Fibroblast of peridontal ligament (primary cell): ENCODE measurements at regions not wholly inside any gene's neighbourhood (a gene's known extent, or its start where the extent isn't known, plus 50 kb on each side); places are given as distances from the start of the nearest gene placed in this dataset.

ENCODE experiments used
- DNase-seq: peaks from one replicate; pipeline ENCODE4 v3.0.0-alpha.2; 2010; ENCODE audit errors: extremely low read depth

DNA sequence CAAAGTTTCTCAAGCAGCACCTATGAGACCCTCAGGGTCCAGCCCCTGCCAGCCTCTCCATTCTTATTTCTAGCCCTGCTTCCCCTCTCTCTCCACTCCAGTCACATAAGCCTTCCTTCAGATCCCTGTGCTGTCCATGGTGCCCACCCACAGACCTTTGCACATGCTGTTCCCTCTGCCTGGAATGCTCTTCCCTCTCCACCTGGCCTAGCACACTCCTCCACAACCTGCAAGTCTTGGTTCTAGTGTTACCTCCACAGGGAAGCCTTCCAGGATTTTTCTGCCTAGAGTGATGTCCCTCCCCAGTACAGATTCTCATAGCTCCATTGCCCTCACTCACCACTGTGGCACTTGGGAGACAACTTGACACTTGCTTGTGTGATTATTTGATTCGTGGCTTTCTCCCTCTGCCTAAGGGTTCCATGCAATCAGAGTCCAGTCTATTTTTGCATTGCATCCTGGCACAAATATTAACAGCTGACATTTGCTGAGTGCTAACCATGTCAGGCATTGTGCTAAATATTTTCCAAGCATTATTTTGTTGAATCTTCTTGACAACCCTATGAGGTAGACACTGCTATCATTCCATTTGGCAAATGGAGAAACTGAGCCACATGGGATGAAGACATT, 127.3 kb downstream of the SYF2 start:
- no peak for DNase-seq

DNA sequence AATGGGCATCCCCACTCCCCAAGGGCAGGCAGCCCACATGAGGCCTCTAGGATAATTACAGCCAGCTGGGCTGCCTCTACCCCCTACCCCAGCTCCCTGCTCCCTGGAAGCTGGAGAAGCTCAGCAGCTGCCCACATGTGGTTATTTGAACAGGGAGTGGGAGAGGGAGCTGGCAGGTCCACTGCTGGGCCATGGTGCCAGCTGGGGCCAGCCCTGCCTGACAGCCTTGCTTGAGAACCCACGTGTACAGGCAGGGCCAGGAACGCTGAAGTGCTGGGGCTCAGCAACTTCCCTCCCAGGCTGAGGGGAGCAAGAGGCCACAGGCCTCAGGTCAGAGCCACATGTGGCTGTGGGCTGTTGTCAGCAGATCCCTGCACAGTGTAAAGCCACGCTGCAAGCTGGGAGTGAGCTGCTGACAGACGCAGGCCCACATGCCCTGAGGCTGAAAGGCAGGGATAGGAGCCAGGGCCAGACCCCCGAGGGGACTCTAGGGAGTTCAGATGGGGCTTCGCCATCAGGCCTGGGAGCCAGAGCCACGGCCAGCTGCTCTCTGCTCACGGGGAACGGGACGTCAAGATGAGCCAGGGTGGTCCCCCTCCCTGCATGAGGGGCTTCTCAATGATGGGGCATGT, 129.0 kb downstream of the SYF2 start:
- no peak for DNase-seq

DNA sequence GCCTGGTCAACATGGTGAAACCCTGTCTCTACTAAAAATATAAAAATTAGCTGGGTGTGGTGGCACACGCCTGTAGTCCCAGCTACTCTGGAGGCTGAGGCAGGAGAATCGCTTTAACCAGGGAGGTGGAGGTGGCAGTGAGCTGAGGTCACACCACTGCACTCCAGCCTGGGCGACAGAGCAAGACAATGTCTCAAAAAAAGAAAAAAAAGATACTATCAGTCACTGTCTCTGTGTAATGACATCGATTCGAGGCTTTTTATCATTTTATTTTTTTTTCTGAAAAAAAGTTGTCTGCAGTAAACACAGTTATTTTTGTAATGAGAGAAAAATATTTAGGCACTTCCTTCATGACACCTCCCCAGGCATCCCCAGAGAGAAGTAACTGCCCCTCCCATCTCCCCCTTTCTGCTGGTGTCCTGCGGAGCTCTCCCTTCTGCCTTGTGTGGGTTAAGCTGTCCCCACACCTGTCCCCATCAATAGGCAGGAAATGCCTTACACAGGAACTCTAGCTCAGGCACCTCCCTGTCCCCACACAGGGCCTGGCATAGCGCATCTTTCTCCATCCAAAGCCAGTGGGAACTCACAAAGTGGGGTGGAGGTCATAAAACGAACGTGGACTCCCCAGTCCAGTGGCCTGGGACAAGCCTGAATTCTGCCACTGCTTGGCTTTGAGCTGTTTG, 132.0 kb downstream of the SYF2 start:
- DNase-seq: no peak

DNA sequence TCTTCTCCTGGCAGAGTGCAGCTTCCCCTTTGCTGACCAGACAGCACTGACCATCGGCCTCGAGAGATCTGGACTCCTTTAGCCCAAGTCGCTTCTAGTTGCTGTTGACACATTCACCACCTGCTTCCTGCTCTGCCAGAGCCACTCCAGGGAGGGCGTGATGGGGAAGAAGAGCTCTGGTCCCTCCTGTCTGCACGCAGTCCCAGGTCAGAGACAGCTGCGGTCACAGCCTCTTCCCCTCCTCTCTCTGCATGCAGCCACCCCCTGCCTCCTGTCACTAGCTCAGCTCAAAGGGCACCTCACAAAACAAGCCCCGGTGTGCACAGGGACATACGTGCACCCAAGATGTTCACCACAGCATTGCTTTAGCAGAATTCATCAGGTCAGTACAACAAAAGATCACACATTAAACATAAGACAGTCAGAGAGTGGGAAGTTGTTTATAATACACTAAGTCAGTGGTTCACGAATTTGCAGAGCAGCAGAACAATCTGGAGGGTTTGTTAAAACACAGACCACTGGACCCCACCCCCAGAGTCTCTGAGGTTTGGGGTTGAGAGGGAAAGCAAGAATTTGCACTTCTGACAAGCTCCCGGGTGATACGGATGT, 132.9 kb downstream of the SYF2 start:
- DNase-seq: no peak

DNA sequence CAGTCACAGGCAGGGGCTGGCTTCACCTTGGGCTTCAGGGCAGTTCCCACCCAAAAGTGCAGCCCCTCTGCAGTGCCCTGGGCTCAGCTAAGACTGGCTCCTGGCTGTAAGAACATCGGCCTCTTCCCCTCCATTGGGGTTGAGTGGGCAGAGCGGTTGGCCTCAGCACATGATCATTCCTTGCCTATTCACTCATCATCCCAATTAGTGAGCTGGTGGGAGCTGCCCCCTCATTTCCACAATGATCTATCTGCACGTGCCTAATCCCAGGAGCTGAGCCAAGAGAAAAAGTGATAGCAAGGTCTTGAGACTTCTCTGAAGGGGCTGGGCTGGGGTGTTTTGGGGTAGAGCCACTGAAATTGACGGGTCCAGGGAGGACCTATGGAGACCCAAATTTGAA, 133.6 kb downstream of the SYF2 start:
- DNase-seq: no peak

DNA sequence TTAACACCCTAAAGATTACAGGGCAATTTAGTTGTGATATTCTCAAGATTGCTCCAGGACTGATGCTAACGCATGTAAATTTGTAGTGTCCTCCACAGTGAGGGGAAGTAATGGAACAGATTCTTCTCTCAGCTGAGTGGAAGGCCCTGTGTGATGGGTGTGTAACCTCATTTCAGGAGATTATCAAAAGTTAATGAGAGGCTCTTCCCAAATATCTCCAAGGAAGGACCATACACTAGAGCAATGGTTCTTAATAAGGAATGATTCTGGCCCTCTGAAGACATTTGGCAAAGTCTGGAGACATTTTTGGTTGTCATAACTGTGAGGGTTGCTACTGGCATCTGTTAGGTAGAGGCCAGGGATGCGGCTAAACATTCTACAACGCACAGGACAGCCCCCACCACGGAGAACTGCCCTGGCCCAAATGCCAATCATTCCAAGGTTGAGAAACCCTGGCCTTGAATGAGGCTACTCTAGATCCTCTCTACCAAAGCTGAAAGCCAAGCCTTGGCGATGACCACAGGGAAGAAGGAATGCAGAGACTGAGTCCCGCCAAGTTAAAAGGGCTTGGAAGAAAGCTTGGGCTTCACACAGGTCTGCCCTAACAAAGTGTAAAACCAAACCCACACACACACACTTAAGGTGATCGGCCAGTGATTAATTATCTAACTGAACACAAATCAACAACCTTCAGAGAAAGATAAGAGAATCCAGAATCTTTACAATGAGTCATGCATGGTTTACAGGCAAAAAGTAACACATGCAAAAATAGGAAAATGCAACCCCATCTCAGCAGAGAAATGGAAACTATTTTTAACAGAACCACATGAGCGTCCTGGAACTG, 135.8 kb downstream of the SYF2 start:
- DNase-seq: peak; percentile 9

DNA sequence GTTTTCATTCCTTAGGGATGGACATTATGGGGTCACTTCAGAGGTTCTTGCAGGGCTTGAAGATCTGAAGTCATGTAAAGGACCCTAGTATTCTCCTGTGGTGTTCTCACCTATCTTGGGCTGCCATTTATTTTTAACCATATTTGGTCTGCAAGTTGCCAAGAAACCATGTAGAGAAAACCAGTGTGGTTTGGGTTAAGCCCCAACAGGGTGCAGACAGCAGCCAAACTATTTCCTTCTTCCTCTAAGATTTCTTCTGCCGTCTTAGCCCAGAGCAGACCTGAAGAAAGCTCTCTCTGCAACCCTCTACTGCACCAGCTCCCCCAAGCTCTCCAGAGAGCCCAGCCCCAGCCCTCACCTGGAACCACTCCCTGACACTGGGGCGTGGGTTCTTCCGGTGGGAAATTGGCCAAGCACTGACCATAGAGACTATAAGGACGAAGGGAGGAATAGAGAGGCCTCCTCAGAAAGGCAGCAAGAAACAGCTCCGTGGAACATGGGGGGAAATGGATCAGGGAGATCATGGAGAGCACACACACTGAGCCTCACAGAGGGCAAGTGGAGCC, 136.6 kb downstream of the SYF2 start:
- DNase-seq: no peak

DNA sequence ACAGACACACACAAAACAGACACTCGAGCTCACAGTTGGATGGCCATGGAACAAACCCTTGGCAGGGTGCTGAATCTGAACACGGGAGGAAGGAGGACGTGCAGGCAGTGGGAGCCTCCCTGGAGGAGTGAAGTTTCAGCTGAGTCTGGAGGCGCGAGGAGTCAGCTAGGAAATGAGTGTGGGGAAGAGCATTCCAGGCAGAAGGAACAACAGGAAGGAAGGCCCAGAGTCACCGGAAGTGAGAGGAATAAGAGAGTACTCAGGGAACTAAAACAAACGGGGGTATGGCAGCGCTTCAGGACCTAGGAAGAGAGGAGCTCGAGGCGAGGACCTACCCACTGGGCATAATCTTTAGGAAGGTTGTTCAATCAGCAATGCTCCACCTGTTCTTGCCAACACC, 137.3 kb downstream of the SYF2 start:
- no peak for DNase-seq

DNA sequence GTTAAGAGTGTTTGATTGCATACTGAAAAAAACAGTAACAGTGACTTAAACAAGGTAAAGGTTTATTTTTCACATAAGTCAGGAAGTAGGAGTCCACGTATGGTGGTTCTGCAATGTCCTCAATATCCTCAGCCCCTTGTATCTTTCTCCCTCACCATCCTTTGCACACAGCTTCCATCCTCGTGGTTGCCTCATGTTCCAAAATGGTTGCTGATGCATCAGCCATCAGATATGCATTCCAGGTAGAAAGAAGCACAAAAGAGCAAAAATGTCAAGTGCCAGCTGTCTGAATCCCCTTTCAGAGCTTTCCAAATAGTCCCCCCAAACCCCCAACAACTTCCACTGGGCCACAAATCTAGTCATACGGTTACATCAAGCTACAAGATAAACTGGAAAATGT, 138.1 kb downstream of the SYF2 start:
- no peak for DNase-seq

DNA sequence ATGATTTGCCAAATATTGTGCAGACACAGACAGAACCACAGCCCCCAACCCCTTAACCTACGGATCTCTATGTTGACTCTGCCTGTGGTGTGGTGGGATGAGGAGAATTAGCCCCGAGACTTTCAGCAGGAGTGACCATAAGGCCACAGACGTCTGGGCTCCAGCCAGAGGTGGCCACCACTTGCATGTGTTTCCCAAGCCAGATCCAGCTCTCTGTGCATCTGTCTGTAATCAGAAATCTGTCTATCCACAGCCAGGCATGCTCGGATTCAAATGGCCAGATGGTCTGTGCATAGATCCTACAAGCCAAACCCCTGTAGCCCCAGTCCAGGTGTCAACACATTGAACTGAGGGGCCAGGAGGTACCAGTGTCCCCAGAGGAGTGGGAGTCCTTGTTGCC, 140.6 kb downstream of the SYF2 start:
- no peak for DNase-seq

DNA sequence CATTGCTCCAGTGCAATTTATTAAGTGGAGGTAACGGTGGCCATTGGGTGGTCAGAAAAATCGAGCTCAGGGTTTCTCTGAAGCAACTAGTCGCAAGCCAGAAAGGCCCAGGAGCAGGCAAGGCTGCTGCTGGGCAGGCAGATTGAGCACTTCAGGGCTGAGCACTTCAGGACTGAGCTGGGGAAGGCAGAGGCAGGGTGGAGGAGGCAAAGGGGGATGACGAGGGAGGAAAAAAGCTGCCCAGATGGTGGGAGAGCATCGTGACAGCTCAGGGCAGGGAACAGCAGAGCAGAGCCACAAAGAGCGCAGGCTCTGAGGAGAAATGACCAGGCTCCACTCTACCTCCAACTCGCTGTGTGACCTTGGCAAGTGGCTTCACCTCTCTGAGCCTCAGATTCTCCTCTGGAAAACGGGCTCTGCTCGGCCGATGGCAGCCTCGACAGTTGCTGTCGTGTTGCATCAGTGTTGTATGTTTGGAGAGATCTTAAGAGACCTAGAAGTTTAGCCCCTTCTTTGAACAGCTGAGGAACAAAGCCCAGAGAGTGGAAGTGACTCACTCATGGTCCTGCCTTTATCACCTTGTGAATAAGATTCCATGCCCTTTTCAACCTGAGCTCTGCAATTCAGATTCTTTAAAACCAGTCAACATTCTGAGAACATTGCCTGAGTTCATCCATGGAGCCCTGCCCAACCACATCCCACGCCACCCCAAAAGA, 141.4 kb downstream of the SYF2 start:
- no peak for DNase-seq

DNA sequence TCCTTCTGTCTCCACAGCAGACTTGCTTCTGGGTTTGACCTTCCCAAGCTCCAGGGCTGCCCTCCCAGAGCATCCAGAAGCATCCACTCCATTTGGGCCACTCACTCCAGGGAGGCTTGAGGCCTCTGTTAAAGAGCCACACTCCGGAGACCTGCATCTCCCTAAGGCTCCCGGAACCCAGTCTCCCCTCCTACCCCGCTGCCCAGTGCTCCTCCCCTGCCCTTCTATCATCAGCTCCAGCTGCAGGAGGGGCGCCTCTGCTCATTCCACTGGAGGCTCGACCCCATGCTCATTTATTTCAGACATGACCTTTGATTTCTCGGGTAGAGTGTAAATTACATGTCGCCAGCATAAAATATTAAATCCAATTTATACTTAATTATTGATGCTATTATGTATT, 142.5 kb downstream of the SYF2 start:
- DNase-seq: no peak

DNA sequence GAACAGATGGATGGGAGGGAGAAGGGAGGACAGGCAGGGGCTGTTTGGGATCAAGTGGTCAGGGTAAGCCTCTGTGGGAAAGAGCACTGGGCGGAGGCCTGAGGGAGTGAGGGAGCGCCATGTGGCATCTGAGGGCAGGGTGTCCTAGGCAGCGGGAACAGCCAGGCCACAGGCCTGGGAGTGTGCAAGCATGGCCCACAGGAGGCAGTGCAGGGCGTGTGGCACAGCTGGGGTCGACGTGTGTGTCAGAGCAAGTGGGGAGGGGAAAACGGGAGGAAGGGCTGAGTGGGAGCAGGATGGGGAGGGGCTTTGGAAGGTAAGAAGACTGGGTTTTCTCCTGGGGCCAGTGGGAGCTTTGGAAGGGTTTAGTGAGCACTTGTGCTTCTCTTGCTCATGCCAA, 143.4 kb downstream of the SYF2 start:
- no peak for DNase-seq

DNA sequence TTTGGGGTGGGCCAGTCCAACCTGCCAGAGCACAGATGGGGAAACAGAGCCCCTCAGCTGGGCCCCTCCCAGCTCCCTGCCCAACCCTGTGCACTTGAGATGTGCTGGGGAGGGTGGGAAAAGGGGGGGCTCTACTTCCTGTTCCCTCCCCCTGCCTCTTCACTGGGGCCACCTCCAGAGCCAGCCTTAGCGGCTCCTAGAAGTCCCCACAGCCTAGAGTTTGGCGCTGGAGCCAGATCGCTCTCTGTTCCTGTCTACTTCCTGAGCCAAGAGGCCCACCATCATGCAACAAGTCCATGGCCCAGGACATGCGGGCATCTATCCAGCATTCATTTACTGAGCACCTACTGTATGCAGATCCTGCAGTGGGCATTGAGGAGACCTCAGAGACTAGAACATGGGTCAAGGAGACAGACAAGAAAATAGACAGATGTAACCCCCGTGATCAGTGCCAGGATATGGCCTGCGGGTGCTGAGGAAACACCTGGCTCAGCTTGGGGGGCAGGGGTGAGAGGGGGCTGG, 144.1 kb downstream of the SYF2 start:
- no peak for DNase-seq

DNA sequence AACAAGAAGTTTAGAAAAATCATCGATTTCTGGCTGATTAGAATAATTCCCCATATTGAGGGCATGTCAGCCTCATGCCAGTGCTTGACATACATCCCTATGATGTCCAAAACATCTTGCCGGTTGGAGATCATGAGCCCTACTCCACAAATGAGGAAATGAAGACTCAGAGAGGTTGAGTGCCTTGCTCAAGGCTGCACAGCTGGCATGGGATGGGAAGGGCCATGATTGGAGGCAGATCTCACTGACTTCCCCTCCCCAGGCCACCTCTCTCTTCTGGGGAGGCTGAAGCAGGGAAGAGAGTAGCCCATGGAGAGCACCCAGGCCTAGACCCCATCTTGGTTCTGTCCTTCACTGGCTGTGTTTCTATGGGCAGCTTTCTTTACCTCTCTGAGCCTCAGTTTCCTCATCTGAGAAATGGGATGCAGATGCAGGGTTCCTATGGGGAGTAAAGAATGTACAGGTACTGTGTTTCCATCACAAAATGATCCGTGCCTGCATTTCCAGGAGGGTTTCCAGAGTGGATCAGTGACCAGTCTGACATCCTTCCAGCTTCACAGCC, 145.7 kb downstream of the SYF2 start:
- DNase-seq: no peak

DNA sequence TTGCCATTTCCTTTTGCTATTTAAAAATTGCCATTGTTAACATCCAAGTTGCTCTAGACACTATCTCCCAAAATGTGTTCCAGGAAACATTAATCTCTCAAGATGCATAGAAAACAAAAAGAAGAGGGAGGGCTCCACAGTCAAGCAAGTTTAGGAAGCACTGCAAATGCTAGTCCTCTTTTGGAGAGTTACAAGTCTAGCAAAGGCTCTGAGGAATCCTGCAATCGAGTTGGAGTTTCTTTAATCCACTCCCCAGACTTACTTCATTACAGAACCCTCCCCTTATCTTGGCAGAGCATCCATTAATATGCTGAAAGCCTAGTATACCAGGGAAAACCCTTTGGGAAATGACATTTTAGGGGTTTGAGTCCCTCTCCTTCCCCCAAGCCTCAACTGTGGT, 147.9 kb downstream of the SYF2 start:
- DNase-seq: no peak

DNA sequence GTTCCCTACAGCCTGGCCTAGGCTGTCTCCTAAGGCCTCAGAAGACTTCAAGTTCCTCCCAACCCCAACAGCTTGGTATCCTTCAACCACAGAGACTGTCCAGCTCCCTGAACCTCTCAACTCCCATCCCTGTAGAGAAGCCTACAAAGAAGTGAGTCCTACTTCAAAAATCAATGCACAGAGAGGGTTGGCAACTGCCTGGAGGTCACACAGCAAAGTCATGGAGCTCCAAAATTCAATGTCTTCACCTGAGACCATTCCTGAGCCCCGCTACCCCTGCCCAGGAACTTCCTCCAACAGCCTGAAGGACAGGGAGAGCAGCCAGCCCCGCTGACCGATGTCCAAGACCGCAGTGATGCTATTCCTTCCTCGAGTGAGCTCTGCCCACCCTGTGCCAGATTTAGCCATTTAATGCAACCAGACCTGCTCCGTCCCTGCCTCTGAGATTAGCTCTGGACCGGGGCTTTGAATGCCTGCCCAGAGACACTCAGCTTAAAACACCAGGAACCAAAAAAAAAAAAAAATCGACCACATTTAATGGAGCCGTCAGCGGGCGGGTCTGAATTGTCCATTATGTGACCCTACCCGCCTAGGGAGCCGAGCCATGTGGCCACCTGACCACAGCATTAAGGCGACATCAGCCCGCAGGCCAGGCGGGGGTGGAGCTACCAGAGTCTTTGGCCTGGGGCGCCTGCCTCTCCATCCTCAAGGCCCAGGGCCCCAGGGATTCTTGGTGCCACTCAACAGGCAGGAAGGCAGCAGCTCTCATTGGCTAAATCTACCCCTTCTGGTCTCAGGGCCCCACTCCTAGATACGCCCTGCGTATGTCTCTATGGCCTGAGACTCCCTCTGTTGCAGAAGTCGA, 148.6 kb downstream of the SYF2 start:
- DNase-seq: no peak

DNA sequence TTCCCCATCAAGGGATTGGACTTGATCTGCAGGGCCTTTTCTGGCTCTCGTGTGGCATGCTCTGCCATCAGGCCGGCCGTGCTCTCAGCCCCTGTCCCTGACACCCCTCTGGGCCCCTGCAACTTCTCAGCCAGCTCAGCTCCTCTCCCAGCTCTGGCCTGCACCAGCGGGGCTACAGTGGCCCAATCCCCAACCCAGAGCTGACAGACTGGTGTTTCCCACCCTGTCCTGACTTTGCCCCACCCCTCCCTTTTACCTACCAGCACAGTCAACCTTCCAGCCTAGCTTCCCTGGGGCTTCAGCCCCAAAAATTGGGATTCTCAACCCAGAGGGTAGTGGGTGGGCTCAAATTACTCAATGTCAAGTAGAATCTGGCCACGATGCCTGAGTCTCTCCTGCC, 149.3 kb downstream of the SYF2 start:
- no peak for DNase-seq

DNA sequence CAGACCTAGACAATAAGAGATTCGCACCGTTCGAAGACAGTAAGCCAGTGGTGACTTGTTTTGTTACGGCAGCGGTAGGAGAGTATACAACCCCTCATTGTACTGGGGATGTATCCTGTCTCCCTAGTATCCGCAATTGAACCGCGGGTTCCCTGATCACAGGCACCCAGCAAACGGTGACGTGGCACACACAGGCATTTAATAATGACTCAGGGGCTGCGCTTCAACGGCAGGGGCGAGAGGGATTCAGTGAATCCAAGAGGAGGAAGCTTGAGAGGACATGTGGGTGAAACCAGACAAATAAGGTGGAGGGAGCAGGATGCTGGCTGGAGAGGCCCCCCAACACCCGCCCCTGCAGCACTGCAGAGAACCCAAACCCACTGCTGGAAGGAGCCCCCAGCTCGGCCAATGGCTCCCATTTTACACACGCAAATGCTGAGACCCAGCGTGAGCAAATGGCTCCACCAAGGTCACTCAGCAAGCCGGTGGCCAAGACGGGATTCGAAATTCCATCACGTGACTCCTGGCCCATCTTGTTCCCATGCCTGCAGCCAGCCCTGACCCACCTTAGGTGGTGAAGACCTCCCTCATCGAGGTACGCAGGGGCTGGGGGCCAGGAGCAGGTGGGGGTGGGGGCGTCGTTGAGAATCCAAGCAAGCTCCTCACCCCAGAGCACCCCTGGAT, 149.9 kb downstream of the SYF2 start:
- DNase-seq: no peak
